A549 (cell line): ENCODE measurements at regions not wholly inside any gene's neighbourhood (a gene's known extent, or its start where the extent isn't known, plus 50 kb on each side); places are given as distances from the start of the nearest gene placed in this dataset.
A peak's percentile ranks its signal among the peaks of the same experiment; 100 is the strongest.

Experiments used
- ATAC-seq, 2 experiments: fragments of 200-7000 bp in 1 of 2; fragments of >200 bp in 1 of 2; cut with Nextera tagmentation in 1 of 2; cut with Tn5 transposase in 1 of 2; 3 replicates each; pipeline versions ENCODE4 v1.8.0 to v1.9.1; 2018 to 2020; ENCODE audit warnings: mild to moderate bottlenecking in 1 of 2, moderate library complexity in 1 of 2
- CTCF ChIA-PET: fragments of 300-600 bp; sonication (Branson Sonifier 250); formaldehyde crosslinking; extraction: SDS; loops from one replicate; lab custom pipeline; 2021; ENCODE audit warnings: antibody characterized with exemption, inconsistent platforms; lab: Yijun Ruan, JAX
- POLR2A ChIA-PET: fragments of 350-600 bp; formaldehyde crosslinking; extraction: SDS; loops from one replicate; lab custom pipeline; 2021; ENCODE audit warnings: antibody characterized with exemption, inconsistent platforms; lab: Yijun Ruan, JAX
- DNase-seq, 2 experiments: peaks; one replicate each; pipeline versions ENCODE4 v3.0.0 to v3.0.0-alpha.2; 2011 to 2016; ENCODE audit warnings: low read depth in 1 of 2, low spot score in 1 of 2
- FAIRE-seq: peaks from 2 replicates; lab custom pipeline; 2011; peaks lifted over from hg19 to GRCh38; lab: Jason Lieb, UNC
- H3K27ac ChIP-seq, 2 experiments: fragments of >200 bp; sonication (Bioruptor Twin); formaldehyde crosslinking; 3 replicates each; pipeline ENCODE4 v1.5.1; 2016 to 2017
- H3K4me1 ChIP-seq: fragments of >200 bp; sonication (Bioruptor Twin); formaldehyde crosslinking; 3 replicates; pipeline ENCODE4 v1.6.1; 2016
- H3K4me2 ChIP-seq: fragments of >200 bp; sonication (Bioruptor Twin); formaldehyde crosslinking; 3 replicates; pipeline ENCODE4 v1.6.1; 2016
- H3K4me3 ChIP-seq: fragments of >200 bp; sonication (Bioruptor Twin); formaldehyde crosslinking; 3 replicates; pipeline ENCODE4 v1.5.1; 2016
- H3K9me3 ChIP-seq: fragments of >200 bp; sonication (Bioruptor Twin); formaldehyde crosslinking; 3 replicates; pipeline ENCODE4 v1.6.1; 2016
- BHLHE40 ChIP-seq: IDR thresholded peaks from 2 replicates; pipeline ENCODE4 v1.6.1; 2012; ENCODE audit warnings: low read depth, low read length, inconsistent platforms
- CBX2 ChIP-seq: fragments of 200-600 bp; sonication (generic); IDR thresholded peaks from 2 replicates; pipeline ENCODE4 v1.6.1; 2016; ENCODE audit warnings: low read depth, mild to moderate bottlenecking, borderline replicate concordance
- CBX8 ChIP-seq: fragments of 200-600 bp; sonication (generic); IDR thresholded peaks from 2 replicates; pipeline ENCODE4 v1.6.1; 2016
- CHD4 ChIP-seq: fragments of 200-600 bp; sonication (generic); IDR thresholded peaks from 2 replicates; pipeline ENCODE4 v1.6.1; 2016; ENCODE audit warnings: antibody characterized with exemption, mild to moderate bottlenecking, borderline replicate concordance
- FOXS1 ChIP-seq: fragments of 250-450 bp; sonication (Bioruptor Pico); IDR thresholded peaks from 2 replicates; pipeline ENCODE4 v1.5.0; 2020; ENCODE audit warnings: mild to moderate bottlenecking, moderate library complexity
- HEYL ChIP-seq: fragments of 250-450 bp; sonication (Bioruptor Pico); IDR thresholded peaks from 2 replicates; pipeline ENCODE4 v1.8.0; 2021; ENCODE audit warnings: mild to moderate bottlenecking, moderate library complexity
- HOXB5 ChIP-seq: fragments of 250-450 bp; sonication (Bioruptor Pico); IDR thresholded peaks from 2 replicates; pipeline ENCODE4 v1.5.0; 2020; ENCODE audit warnings: mild to moderate bottlenecking, moderate library complexity
- JUNB ChIP-seq: fragments of >200 bp; sonication (Bioruptor Twin); formaldehyde crosslinking; IDR thresholded peaks from 2 replicates; pipeline ENCODE4 v1.6.1; 2016
- MAZ ChIP-seq: fragments of 150-350 bp; IDR thresholded peaks from 2 replicates; pipeline ENCODE4 v1.6.1; 2014; ENCODE audit warnings: antibody characterized with exemption, low read depth, low read length, borderline replicate concordance
- NFE2L2 ChIP-seq: fragments of 150-350 bp; conservative IDR thresholded peaks from 2 replicates; pipeline ENCODE4 v1.6.1; 2014; ENCODE audit warnings: low read length
- NPAS2 ChIP-seq: fragments of 250-450 bp; sonication (Bioruptor Pico); IDR thresholded peaks from 2 replicates; pipeline ENCODE4 v1.8.0; 2022; ENCODE audit warnings: mild to moderate bottlenecking, moderate library complexity, borderline replicate concordance
- POLR2A ChIP-seq: IDR thresholded peaks from 2 replicates; pipeline ENCODE4 v1.6.1; 2012; ENCODE audit warnings: mild to moderate bottlenecking, low read length
- POLR2AphosphoS2 ChIP-seq: conservative IDR thresholded peaks from 2 replicates; pipeline ENCODE4 v1.6.1; 2012; ENCODE audit warnings: low read length, improper control_type of control experiment, inconsistent platforms
- RNF2 ChIP-seq: fragments of 200-600 bp; sonication (generic); IDR thresholded peaks from 2 replicates; pipeline ENCODE4 v1.6.1; 2016; ENCODE audit warnings: low read depth, mild to moderate bottlenecking, antibody characterized with exemption, moderate library complexity, borderline replicate concordance
- SREBF2 ChIP-seq: fragments of 450-650 bp; IDR thresholded peaks from 2 replicates; pipeline ENCODE4 v1.6.1; 2014; ENCODE audit warnings: mild to moderate bottlenecking, moderate library complexity
- TFCP2L1 ChIP-seq: fragments of 250-450 bp; sonication (Bioruptor Pico); IDR thresholded peaks from 2 replicates; pipeline ENCODE4 v1.5.0; 2021; ENCODE audit warnings: mild to moderate bottlenecking
- ZSCAN20 ChIP-seq: fragments of 250-450 bp; sonication (Bioruptor Pico); IDR thresholded peaks from 2 replicates; pipeline ENCODE4 v1.8.0; 2022; ENCODE audit warnings: mild to moderate bottlenecking, moderate library complexity
- whole genome bisulfite sequencing: methylation state at CpG from one replicate; pipeline ENCODE4 v1.1.6; 2017; ENCODE audit errors: missing lambda C conversion rate; 5-methylcytosine and 5-hydroxymethylcytosine counted together
- TF ChIP-seq, protein P1 (sequence below): fragments of 250-450 bp; sonication (Bioruptor Pico); IDR thresholded peaks from 2 replicates; pipeline ENCODE4 v1.5.0; 2020; ENCODE audit warnings: low read depth, mild to moderate bottlenecking, moderate library complexity
- TF ChIP-seq, protein P2 (sequence below): fragments of >200 bp; sonication (Bioruptor Twin); formaldehyde crosslinking; IDR thresholded peaks from 2 replicates; pipeline ENCODE4 v1.6.1; 2016
- TF ChIP-seq, protein P3 (sequence below): IDR thresholded peaks from 2 replicates; pipeline ENCODE4 v1.6.1; 2012
- TF ChIP-seq, protein P4 (sequence below): fragments of 150-350 bp; IDR thresholded peaks from 2 replicates; pipeline ENCODE4 v1.6.1; 2014; ENCODE audit warnings: low read depth, mild to moderate bottlenecking, low read length
- TF ChIP-seq, protein P5 (sequence below): fragments of >200 bp; sonication (Bioruptor Twin); formaldehyde crosslinking; IDR thresholded peaks from 3 replicates; pipeline ENCODE4 v1.5.1; 2016

DNA sequence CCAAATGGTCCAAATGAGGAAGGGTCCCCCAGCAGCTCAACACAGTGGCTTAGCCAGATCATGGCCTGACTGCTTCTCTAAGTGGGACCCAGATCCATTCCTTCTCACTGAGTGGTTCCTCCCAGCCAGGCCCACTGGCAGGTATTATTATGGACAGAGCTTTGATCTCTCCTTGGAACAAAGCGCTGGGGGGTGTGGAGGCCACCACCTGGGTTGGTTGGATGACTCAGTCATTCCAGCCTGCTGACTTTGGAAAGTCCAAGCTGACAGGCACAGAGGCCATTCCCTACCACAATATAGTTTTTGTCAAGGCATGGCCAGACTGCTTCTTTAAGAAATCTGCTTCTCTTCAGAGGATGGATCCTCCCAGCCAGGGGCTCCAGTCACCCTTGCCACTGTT, 341.1 kb downstream of the BTG1 start:
- no peak for DNase-seq
- Histone ChIP-seq H3K4me2 (no peak overlapping the region), H3K9me3 (no peaks in the 10 kb centered on the region), H3K4me1 (no peaks in the 10 kb centered on the region), H3K27ac (no peak overlapping the region)
- POLR2A ChIA-PET: no interaction called here
- WGBS: 71% methylated on average over 1 of the region's 1 CpG
- TF ChIP-seq NPAS2 (CRISPR knock-in tag) (no peak), FOXS1 (CRISPR knock-in tag) (no peak), MAZ (no peak), SREBF2 (no peak), NFE2L2 (no peak), HEYL (no peak), CHD4 (no peak), POLR2AphosphoS2 (no peak), BHLHE40 (no peak), RNF2 (no peak), HOXB5 (CRISPR knock-in tag) (no peak), CBX2 (no peak)
- TF ChIP-seq, protein P1, sequence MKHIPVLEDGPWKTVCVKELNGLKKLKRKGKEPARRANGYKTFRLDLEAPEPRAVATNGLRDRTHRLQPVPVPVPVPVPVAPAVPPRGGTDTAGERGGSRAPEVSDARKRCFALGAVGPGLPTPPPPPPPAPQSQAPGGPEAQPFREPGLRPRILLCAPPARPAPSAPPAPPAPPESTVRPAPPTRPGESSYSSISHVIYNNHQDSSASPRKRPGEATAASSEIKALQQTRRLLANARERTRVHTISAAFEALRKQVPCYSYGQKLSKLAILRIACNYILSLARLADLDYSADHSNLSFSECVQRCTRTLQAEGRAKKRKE (CRISPR knock-in tag): no peak
- TF ChIP-seq, protein P2, sequence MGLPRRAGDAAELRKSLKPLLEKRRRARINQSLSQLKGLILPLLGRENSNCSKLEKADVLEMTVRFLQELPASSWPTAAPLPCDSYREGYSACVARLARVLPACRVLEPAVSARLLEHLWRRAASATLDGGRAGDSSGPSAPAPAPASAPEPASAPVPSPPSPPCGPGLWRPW: no peak
- TF ChIP-seq, protein P3, sequence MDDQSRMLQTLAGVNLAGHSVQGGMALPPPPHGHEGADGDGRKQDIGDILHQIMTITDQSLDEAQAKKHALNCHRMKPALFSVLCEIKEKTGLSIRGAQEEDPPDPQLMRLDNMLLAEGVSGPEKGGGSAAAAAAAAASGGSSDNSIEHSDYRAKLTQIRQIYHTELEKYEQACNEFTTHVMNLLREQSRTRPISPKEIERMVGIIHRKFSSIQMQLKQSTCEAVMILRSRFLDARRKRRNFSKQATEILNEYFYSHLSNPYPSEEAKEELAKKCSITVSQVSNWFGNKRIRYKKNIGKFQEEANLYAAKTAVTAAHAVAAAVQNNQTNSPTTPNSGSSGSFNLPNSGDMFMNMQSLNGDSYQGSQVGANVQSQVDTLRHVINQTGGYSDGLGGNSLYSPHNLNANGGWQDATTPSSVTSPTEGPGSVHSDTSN: no peak
- TF ChIP-seq, all 56 proteins: peak for 0
- FAIRE-seq (no peak), ATAC-seq (no peak)
- H3K4me3 ChIP-seq: no peak overlapping the region
- CTCF ChIA-PET: no interaction called here

DNA sequence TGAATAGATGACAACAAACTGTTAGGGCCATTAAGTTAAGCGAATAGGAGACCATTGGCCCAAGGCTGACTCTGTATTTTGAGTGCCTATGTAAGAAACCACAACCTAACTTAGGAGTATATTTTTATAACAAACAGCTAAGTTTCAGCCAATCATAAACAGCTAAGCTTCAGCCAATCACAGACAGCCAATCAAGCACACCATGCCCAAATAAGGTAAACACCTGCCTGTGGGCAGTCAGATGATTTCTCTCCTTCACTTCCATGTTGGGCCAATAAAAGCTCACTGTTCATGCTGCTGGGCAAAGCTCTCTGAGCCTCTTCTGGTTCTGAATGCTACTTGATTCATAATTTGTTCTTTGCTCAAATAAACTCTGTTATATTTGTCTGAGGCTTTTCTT, 344.6 kb downstream of the BTG1 start:
- TF ChIP-seq, protein P4, sequence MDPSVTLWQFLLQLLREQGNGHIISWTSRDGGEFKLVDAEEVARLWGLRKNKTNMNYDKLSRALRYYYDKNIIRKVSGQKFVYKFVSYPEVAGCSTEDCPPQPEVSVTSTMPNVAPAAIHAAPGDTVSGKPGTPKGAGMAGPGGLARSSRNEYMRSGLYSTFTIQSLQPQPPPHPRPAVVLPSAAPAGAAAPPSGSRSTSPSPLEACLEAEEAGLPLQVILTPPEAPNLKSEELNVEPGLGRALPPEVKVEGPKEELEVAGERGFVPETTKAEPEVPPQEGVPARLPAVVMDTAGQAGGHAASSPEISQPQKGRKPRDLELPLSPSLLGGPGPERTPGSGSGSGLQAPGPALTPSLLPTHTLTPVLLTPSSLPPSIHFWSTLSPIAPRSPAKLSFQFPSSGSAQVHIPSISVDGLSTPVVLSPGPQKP: no peak
- TF ChIP-seq POLR2A (no peak), JUNB (no peak), TFCP2L1 (CRISPR knock-in tag) (no peak), HEYL (no peak), CBX8 (no peak), ZSCAN20 (CRISPR knock-in tag) (no peak)
- TF ChIP-seq, protein P1 (CRISPR knock-in tag): no peak
- TF ChIP-seq, protein P5, sequence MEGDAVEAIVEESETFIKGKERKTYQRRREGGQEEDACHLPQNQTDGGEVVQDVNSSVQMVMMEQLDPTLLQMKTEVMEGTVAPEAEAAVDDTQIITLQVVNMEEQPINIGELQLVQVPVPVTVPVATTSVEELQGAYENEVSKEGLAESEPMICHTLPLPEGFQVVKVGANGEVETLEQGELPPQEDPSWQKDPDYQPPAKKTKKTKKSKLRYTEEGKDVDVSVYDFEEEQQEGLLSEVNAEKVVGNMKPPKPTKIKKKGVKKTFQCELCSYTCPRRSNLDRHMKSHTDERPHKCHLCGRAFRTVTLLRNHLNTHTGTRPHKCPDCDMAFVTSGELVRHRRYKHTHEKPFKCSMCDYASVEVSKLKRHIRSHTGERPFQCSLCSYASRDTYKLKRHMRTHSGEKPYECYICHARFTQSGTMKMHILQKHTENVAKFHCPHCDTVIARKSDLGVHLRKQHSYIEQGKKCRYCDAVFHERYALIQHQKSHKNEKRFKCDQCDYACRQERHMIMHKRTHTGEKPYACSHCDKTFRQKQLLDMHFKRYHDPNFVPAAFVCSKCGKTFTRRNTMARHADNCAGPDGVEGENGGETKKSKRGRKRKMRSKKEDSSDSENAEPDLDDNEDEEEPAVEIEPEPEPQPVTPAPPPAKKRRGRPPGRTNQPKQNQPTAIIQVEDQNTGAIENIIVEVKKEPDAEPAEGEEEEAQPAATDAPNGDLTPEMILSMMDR: no peak
- H3K4me1 ChIP-seq: no peaks in the 10 kb centered on the region
- FAIRE-seq (no peak), ATAC-seq (no peak), DNase-seq (peak in 1 of 2 experiments; percentile 7)
- no peak overlapping the region for H3K27ac ChIP-seq
- ChIA-PET POLR2A (no interaction called here), CTCF (interaction anchor here (2.3 kb wide), 1 partner anchor 11 kb away, joined by 11 read pairs; no protein-coding TSS in a partner anchor)
- no peak overlapping the region for H3K4me2 ChIP-seq
- H3K9me3 ChIP-seq: no peaks in the 10 kb centered on the region
- no peak overlapping the region for H3K4me3 ChIP-seq
- WGBS: 90% methylated on average over 1 of the region's 1 CpG
